ENCODE measurements at regions not wholly inside any gene's neighbourhood (a gene's known extent, or its start where the extent isn't known, plus 50 kb on each side); places are given as distances from the start of the nearest gene placed in this dataset.

- ChIA-PET CTCF (no interaction called here), POLR2A (ENCODE audit: unreplicated experiment) (no interaction called here)
- 0 out of 2 replicates have a peak, but pooled peaks cover 4% of the 10 kb centered on the region for H4K20me1 ChIP-seq (ENCODE audit: insufficient read depth)
- no peaks in the 10 kb centered on the region for H3F3A ChIP-seq (ENCODE audit: insufficient read depth, low read depth)
- no peak for TF ChIP-seq EZH2 (IDR thresholded peaks at IDR 0.05; ENCODE audit: low read depth)
- no peak for TF ChIP-seq CTCF (conservative IDR thresholded peaks at IDR 0.05)
- intact Hi-C loops (cut with micrococcal nuclease; ENCODE audit: unreplicated experiment), result no loop called here
- 0 out of 2 replicates have a peak, but pooled peaks cover 5% of the 10 kb centered on the region for H3K9me2 ChIP-seq (ENCODE audit: insufficient read depth)
- H3K9me3 ChIP-seq (ENCODE audit: insufficient read depth, low read depth), result peaks cover 10% of the 10 kb centered on the region; the same call in 1 of the 2 replicates
- no peaks in the 10 kb centered on the region for H3K27me3 ChIP-seq (ENCODE audit: insufficient read depth, low read depth)
- H2AFZ ChIP-seq, result no peak overlapping the region
- BruUV-seq (replicated peaks), result no TSS peak
- DNase-seq, result no peak
- H3K36me3 ChIP-seq (ENCODE audit: low read depth), result no peaks in the 10 kb centered on the region
- no peaks in the 10 kb centered on the region for H3K4me1 ChIP-seq (replicated peaks; ENCODE audit: insufficient read depth)
- H3K27ac ChIP-seq, result no peak overlapping the region
- H3K79me2 ChIP-seq (ENCODE audit: low read depth), result no peaks in the 10 kb centered on the region
- H3K4me2 ChIP-seq, result no peak overlapping the region
- no peak overlapping the region for H3K4me3 ChIP-seq
Measured at GRCh38 chr10:55280696-55281095, 479.7 kb upstream of the PCDH15 start.

GRCh38 chr10:55277549-55277948, 476.5 kb upstream of the PCDH15 start:
- DNase-seq, result no peak
- H3K79me2 ChIP-seq (ENCODE audit: low read depth), result no peaks in the 10 kb centered on the region
- peak overlapping the region; percentile 17; the same call in 1 of the 2 replicates for H2AFZ ChIP-seq
- no peak for TF ChIP-seq CTCF (conservative IDR thresholded peaks at IDR 0.05)
- no peak for TF ChIP-seq EZH2 (IDR thresholded peaks at IDR 0.05; ENCODE audit: low read depth)
- H4K20me1 ChIP-seq (ENCODE audit: insufficient read depth), result no peaks in the 10 kb centered on the region
- H3F3A ChIP-seq (ENCODE audit: insufficient read depth, low read depth), result no peaks in the 10 kb centered on the region
- H3K27ac ChIP-seq, result no peak overlapping the region
- no peaks in the 10 kb centered on the region for H3K9me3 ChIP-seq (ENCODE audit: insufficient read depth, low read depth)
- POLR2A ChIA-PET (ENCODE audit: unreplicated experiment), result no interaction called here
- intact Hi-C loops (cut with micrococcal nuclease; ENCODE audit: unreplicated experiment), result no loop called here
- 0 out of 2 replicates have a peak, but pooled peaks cover 5% of the 10 kb centered on the region for H3K9me2 ChIP-seq (ENCODE audit: insufficient read depth)
- BruUV-seq (replicated peaks), result no TSS peak
- H3K27me3 ChIP-seq (ENCODE audit: insufficient read depth, low read depth), result no peaks in the 10 kb centered on the region
- H3K36me3 ChIP-seq (ENCODE audit: low read depth), result no peaks in the 10 kb centered on the region
- no peak overlapping the region; the same call in 1 of the 2 replicates for H3K4me3 ChIP-seq
- CTCF ChIA-PET, result no interaction called here
- no peak overlapping the region for H3K4me2 ChIP-seq
- H3K4me1 ChIP-seq (replicated peaks; ENCODE audit: insufficient read depth), result no peaks in the 10 kb centered on the region

- Histone ChIP-seq H3K9me3 (ENCODE audit: insufficient read depth, low read depth) (no peaks in the 10 kb centered on the region), H3K27ac (no peak overlapping the region), H4K20me1 (ENCODE audit: insufficient read depth) (no peaks in the 10 kb centered on the region), H3K9me2 (ENCODE audit: insufficient read depth) (0 out of 2 replicates have a peak, but pooled peaks cover 5% of the 10 kb centered on the region), H3K36me3 (ENCODE audit: low read depth) (no peaks in the 10 kb centered on the region), H3F3A (ENCODE audit: insufficient read depth, low read depth) (no peaks in the 10 kb centered on the region), H3K79me2 (ENCODE audit: low read depth) (no peaks in the 10 kb centered on the region), H3K4me1 (replicated peaks; ENCODE audit: insufficient read depth) (no peaks in the 10 kb centered on the region), H2AFZ (no peak overlapping the region), H3K27me3 (ENCODE audit: insufficient read depth, low read depth) (no peaks in the 10 kb centered on the region), H3K4me3 (no peak overlapping the region), H3K4me2 (no peak overlapping the region)
- ChIA-PET POLR2A (ENCODE audit: unreplicated experiment) (no interaction called here), CTCF (no interaction called here)
- TF ChIP-seq CTCF (conservative IDR thresholded peaks at IDR 0.05), result no peak
- no peak for TF ChIP-seq EZH2 (IDR thresholded peaks at IDR 0.05; ENCODE audit: low read depth)
- BruUV-seq (replicated peaks), result no TSS peak
- intact Hi-C loops (cut with micrococcal nuclease; ENCODE audit: unreplicated experiment), result no loop called here
- DNase-seq, result no peak
Measured at GRCh38 chr10:55274367-55274766, 473.3 kb upstream of the PCDH15 start.
